ENCODE measurements at regions not wholly inside any gene's neighbourhood (a gene's known extent, or its start where the extent isn't known, plus 50 kb on each side); places are given as distances from the start of the nearest gene placed in this dataset.

- TF ChIP-seq GATA2 (IDR thresholded peaks at IDR 0.05; ENCODE audit: low read depth, low read length) (no peak), GATA3 (IDR thresholded peaks at IDR 0.05; ENCODE audit: low read depth, low read length) (no peak)
Measured at GRCh38 chr9:134496413-134497282, 145.0 kb upstream of the COL5A1 start.

Data from SH-SY5Y (cell line).